GM12878 (cell line): ENCODE measurements at regions not wholly inside any gene's neighbourhood (a gene's known extent, or its start where the extent isn't known, plus 50 kb on each side); places are given as distances from the start of the nearest gene placed in this dataset.
A peak's percentile ranks its signal among the peaks of the same experiment; 100 is the strongest.

ENCODE experiments used
- ASH2L ChIP-seq: fragments of 300-600, 200-600 bp; sonication (generic); IDR thresholded peaks from 2 replicates; pipeline ENCODE4 v1.6.1; 2017; ENCODE audit warnings: low read depth, mild to moderate bottlenecking, borderline replicate concordance
- CBX5 ChIP-seq: sonication (generic); IDR thresholded peaks from 2 replicates; pipeline ENCODE4 v1.6.1; 2016; ENCODE audit warnings: low read depth, moderate library complexity, mild to moderate bottlenecking, inconsistent platforms
- CHD2 ChIP-seq: IDR thresholded peaks from 2 replicates; pipeline ENCODE4 v1.6.1; 2011; ENCODE audit warnings: low read depth, low read length, improper control_type of control experiment, borderline replicate concordance
- CREM ChIP-seq: IDR thresholded peaks from 2 replicates; pipeline ENCODE4 v1.6.1; 2014; ENCODE audit warnings: antibody characterized with exemption, low read depth
- ESRRA ChIP-seq: IDR thresholded peaks from 2 replicates; pipeline ENCODE4 v1.6.1; 2012; ENCODE audit warnings: mild to moderate bottlenecking, low read length, improper control_type of control experiment
- HDAC6 ChIP-seq: fragments of 200-600 bp; sonication (generic); IDR thresholded peaks from one replicate; pipeline ENCODE4 v1.8.0; 2017; ENCODE audit warnings: antibody characterized with exemption; ENCODE audit not compliant: unreplicated experiment
- IKZF1 ChIP-seq: fragments of 450-650 bp; conservative IDR thresholded peaks from 2 replicates; pipeline ENCODE4 v1.6.1; 2017; ENCODE audit warnings: antibody characterized with exemption, mild to moderate bottlenecking
- MAX ChIP-seq: IDR thresholded peaks from 2 replicates; pipeline ENCODE4 v1.6.1; 2012; ENCODE audit warnings: low read depth, low read length, improper control_type of control experiment
- MXI1 ChIP-seq: fragments of 150-350 bp; IDR thresholded peaks from 2 replicates; pipeline ENCODE4 v1.6.1; 2011; ENCODE audit warnings: low read depth, mild to moderate bottlenecking, inconsistent platforms, low read length, improper control_type of control experiment
- NKRF ChIP-seq: fragments of 450-650 bp; conservative IDR thresholded peaks from 2 replicates; pipeline ENCODE4 v1.6.1; 2017; ENCODE audit warnings: mild to moderate bottlenecking, moderate library complexity
- NR2F1 ChIP-seq: fragments of 450-650 bp; conservative IDR thresholded peaks from 2 replicates; pipeline ENCODE4 v1.6.1; 2017; ENCODE audit warnings: mild to moderate bottlenecking
- PKNOX1 ChIP-seq: fragments of 450-650 bp; IDR thresholded peaks from 2 replicates; pipeline ENCODE4 v1.6.1; 2016; ENCODE audit warnings: mild to moderate bottlenecking
- RAD51 ChIP-seq: fragments of 450-650 bp; IDR thresholded peaks from 2 replicates; pipeline ENCODE4 v1.6.1; 2016; ENCODE audit warnings: moderate library complexity, mild to moderate bottlenecking, inconsistent platforms
- SIX5 ChIP-seq: IDR thresholded peaks from 2 replicates; pipeline ENCODE4 v1.6.1; 2011; ENCODE audit warnings: mild to moderate bottlenecking, low read depth, low read length, moderate library complexity; ENCODE audit not compliant: severe bottlenecking
- SREBF2 ChIP-seq: IDR thresholded peaks from 2 replicates; pipeline ENCODE4 v1.6.1; 2012; ENCODE audit warnings: mild to moderate bottlenecking, low read length
- TAF1 ChIP-seq: IDR thresholded peaks from 2 replicates; pipeline ENCODE4 v1.6.1; 2011; ENCODE audit warnings: mild to moderate bottlenecking, low read depth, low read length, borderline replicate concordance
- TCF3 ChIP-seq: IDR thresholded peaks from 2 replicates; pipeline ENCODE4 v1.6.1; 2012; ENCODE audit warnings: low read depth, mild to moderate bottlenecking, low read length, borderline replicate concordance; ENCODE audit not compliant: insufficient read depth
- ZBTB4 ChIP-seq: fragments of 450-650 bp; formaldehyde crosslinking; IDR thresholded peaks from 2 replicates; pipeline ENCODE4 v1.4.0; 2022; ENCODE audit warnings: mild to moderate bottlenecking, moderate library complexity
- ZSCAN29 ChIP-seq: fragments of 450-650 bp; IDR thresholded peaks from 2 replicates; pipeline ENCODE4 v1.6.1; 2017; ENCODE audit warnings: mild to moderate bottlenecking, moderate library complexity
- TF ChIP-seq, protein P1 (sequence below): fragments of 450-650 bp; IDR thresholded peaks from 2 replicates; pipeline ENCODE4 v1.6.1; 2017; ENCODE audit warnings: mild to moderate bottlenecking, moderate library complexity

GRCh38 chr10:91163269-91163868 lies 57.1 kb upstream of the PCGF5 start (continued):
- TF ChIP-seq ZBTB4 (CRISPR knock-in tag) (no peak), ASH2L (0 out of 2 replicates have a peak, but pooled peaks have one; percentile 24), CHD2 (0 out of 2 replicates have a peak, but pooled peaks have one; percentile 43), MAX (peak; percentile 26; the same call in 1 of the 2 replicates), SIX5 (no peak), TCF3 (no peak), CBX5 (peak; percentile 45; the same call in 1 of the 2 replicates), ESRRA (no peak), RAD51 (no peak), MXI1 (peak; percentile 49; the same call in 1 of the 2 replicates), PKNOX1 (no peak), NKRF (no peak), SREBF2 (no peak), HDAC6 (peak; percentile 74), IKZF1 (peak; percentile 69), NR2F1 (no peak; the same call in 1 of the 2 replicates), TAF1 (peak; percentile 22; the same call in 1 of the 2 replicates), ZSCAN29 (no peak), CREM (peak; percentile 59)
- TF ChIP-seq, protein P1, sequence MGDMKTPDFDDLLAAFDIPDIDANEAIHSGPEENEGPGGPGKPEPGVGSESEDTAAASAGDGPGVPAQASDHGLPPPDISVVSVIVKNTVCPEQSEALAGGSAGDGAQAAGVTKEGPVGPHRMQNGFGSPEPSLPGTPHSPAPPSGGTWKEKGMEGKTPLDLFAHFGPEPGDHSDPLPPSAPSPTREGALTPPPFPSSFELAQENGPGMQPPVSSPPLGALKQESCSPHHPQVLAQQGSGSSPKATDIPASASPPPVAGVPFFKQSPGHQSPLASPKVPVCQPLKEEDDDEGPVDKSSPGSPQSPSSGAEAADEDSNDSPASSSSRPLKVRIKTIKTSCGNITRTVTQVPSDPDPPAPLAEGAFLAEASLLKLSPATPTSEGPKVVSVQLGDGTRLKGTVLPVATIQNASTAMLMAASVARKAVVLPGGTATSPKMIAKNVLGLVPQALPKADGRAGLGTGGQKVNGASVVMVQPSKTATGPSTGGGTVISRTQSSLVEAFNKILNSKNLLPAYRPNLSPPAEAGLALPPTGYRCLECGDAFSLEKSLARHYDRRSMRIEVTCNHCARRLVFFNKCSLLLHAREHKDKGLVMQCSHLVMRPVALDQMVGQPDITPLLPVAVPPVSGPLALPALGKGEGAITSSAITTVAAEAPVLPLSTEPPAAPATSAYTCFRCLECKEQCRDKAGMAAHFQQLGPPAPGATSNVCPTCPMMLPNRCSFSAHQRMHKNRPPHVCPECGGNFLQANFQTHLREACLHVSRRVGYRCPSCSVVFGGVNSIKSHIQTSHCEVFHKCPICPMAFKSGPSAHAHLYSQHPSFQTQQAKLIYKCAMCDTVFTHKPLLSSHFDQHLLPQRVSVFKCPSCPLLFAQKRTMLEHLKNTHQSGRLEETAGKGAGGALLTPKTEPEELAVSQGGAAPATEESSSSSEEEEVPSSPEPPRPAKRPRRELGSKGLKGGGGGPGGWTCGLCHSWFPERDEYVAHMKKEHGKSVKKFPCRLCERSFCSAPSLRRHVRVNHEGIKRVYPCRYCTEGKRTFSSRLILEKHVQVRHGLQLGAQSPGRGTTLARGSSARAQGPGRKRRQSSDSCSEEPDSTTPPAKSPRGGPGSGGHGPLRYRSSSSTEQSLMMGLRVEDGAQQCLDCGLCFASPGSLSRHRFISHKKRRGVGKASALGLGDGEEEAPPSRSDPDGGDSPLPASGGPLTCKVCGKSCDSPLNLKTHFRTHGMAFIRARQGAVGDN, result peak; percentile 22
